ENCODE measurements at regions not wholly inside any gene's neighbourhood (a gene's known extent, or its start where the extent isn't known, plus 50 kb on each side); places are given as distances from the start of the nearest gene placed in this dataset.

- no peak for TF ChIP-seq CTCF (IDR thresholded peaks at IDR 0.05)
- no peak for TF ChIP-seq ZFX (IDR thresholded peaks at IDR 0.05; ENCODE audit: borderline replicate concordance)
Observed at GRCh38 chr2:216780843-216781242, 79.0 kb downstream of the TNP1 start.

Measured in 22Rv1 (cell line).